Keratinocyte (primary cell): ENCODE measurements at regions not wholly inside any gene's neighbourhood (a gene's known extent, or its start where the extent isn't known, plus 50 kb on each side); places are given as distances from the start of the nearest gene placed in this dataset.

Experiments
- DNase-seq: peaks from one replicate; pipeline ENCODE4 v3.0.0-alpha.2; 2011; ENCODE audit warnings: low read depth, missing footprints, low spot score
- FAIRE-seq: peaks from 2 replicates; lab custom pipeline; 2011; peaks lifted over from hg19 to GRCh38; lab: Jason Lieb, UNC
- H2AFZ ChIP-seq: 2 replicates; pipeline ENCODE4 v1.6.0; 2012; ENCODE audit warnings: low read length, control low read depth, inconsistent platforms; ENCODE audit not compliant: control insufficient read depth
- H3K27ac ChIP-seq: 2 replicates; pipeline ENCODE4 v1.5.1; 2011; ENCODE audit warnings: low read length; ENCODE audit not compliant: control insufficient read depth, insufficient read depth
- H3K27me3 ChIP-seq: 3 replicates; pipeline ENCODE4 v1.6.0; 2011; ENCODE audit warnings: low read length; ENCODE audit not compliant: control insufficient read depth, insufficient read depth; ENCODE audit errors: extremely low read depth
- H3K36me3 ChIP-seq, 2 experiments: 2 replicates in 1 of 2; 3 replicates in 1 of 2; pipeline ENCODE4 v1.5.1; 2011; ENCODE audit warnings: low read length in 2 of 2, mild to moderate bottlenecking in 1 of 2; ENCODE audit not compliant: control insufficient read depth in 2 of 2, insufficient read depth in 2 of 2; ENCODE audit errors: extremely low read depth in 1 of 2
- H3K4me1 ChIP-seq: 3 replicates; pipeline ENCODE4 v1.5.1; 2011; ENCODE audit warnings: low read length; ENCODE audit not compliant: control insufficient read depth, insufficient read depth; ENCODE audit errors: extremely low read depth
- H3K4me2 ChIP-seq: 3 replicates; pipeline ENCODE4 v1.6.0; 2011; ENCODE audit warnings: low read depth, low read length; ENCODE audit not compliant: control insufficient read depth, insufficient read depth; ENCODE audit errors: extremely low read depth
- H3K4me3 ChIP-seq, 3 experiments: fragments of 200-600 bp in 1 of 3; sonication (generic) in 1 of 3; 2 replicates in 2 of 3; 3 replicates in 1 of 3; pipeline ENCODE4 v1.5.1; 2011 to 2016; ENCODE audit warnings: low read length in 3 of 3, mild to moderate bottlenecking in 3 of 3, control low read depth in 2 of 3, inconsistent platforms in 1 of 3, low read depth in 1 of 3, mixed read lengths in 1 of 3, mixed run types in 1 of 3, moderate library complexity in 1 of 3; ENCODE audit not compliant: control insufficient read depth in 2 of 3, insufficient read depth in 2 of 3; ENCODE audit errors: extremely low read depth in 1 of 3
- H3K79me2 ChIP-seq: 2 replicates; pipeline ENCODE4 v1.6.0; 2012; ENCODE audit warnings: low read length; ENCODE audit not compliant: control insufficient read depth, insufficient read depth
- H3K9ac ChIP-seq: 3 replicates; pipeline ENCODE4 v1.6.0; 2011; ENCODE audit warnings: low read length; ENCODE audit not compliant: control insufficient read depth, insufficient read depth; ENCODE audit errors: extremely low read depth
- H3K9me1 ChIP-seq: 3 replicates; pipeline ENCODE4 v1.6.0; 2011; ENCODE audit warnings: low read length; ENCODE audit not compliant: control insufficient read depth, insufficient read depth; ENCODE audit errors: extremely low read depth
- H3K9me3 ChIP-seq: 2 replicates; pipeline ENCODE4 v1.5.1; 2012; ENCODE audit warnings: low read depth, low read length; ENCODE audit not compliant: control insufficient read depth
- H4K20me1 ChIP-seq: 3 replicates; pipeline ENCODE4 v1.6.0; 2011; ENCODE audit warnings: low read length; ENCODE audit not compliant: control insufficient read depth, insufficient read depth; ENCODE audit errors: extremely low read depth
- EZH2 ChIP-seq: IDR thresholded peaks from one replicate; pipeline ENCODE4 v1.6.1; 2012; ENCODE audit warnings: inconsistent platforms, mild to moderate bottlenecking, low read length, moderate library complexity
- dilution Hi-C: fragments of 300-500 bp; cut with MboI; formaldehyde crosslinking; loops from one replicate; pipeline ENCODE4 v1.7.0; 2020; ENCODE audit warnings: low sequenced_read_pairs; ENCODE audit not compliant: extremely low pct_ligation_motif_present
- TF ChIP-seq, protein P1 (sequence below), 3 experiments: IDR thresholded peaks in 1 of 3; conservative IDR thresholded peaks in 1 of 3; optimal IDR thresholded peaks in 1 of 3; 2 replicates in 2 of 3; 3 replicates in 1 of 3; pipeline versions ENCODE3 to v1.5.1; 2011; ENCODE audit warnings: low read length in 3 of 3, mild to moderate bottlenecking in 3 of 3, moderate library complexity in 2 of 3, control low read depth in 1 of 3, inconsistent platforms in 1 of 3; ENCODE audit not compliant: insufficient read depth in 2 of 3; ENCODE audit errors: extremely low read depth in 1 of 3

DNA sequence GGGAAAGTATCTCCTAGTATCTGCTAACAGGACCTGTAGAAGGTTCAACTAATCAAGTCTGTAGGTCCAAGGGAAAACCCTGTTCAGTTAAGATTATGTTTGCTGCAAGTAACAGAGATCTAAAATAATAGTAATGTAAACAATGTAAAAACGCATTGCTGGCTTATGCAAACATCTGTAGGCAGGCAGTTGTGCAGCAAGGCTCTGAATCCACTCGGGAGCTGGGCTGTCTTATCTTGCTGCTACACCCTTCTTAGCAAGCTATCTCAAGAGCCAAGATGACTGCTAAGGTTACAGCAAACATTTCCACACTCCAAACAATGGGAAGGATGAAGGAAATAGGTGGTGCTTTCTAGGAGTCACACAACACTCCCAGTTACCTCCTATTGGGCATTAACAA lies 397.3 kb upstream of the NRSN1 start:
- H3K4me2 ChIP-seq = no peak overlapping the region
- no peak overlapping the region for H3K4me3 ChIP-seq
- no peaks in the 10 kb centered on the region for H3K27me3 ChIP-seq
- H3K79me2 ChIP-seq = no peaks in the 10 kb centered on the region
- H4K20me1 ChIP-seq = no peaks in the 10 kb centered on the region
- no peaks in the 10 kb centered on the region for H3K4me1 ChIP-seq
- H2AFZ ChIP-seq = no peak overlapping the region
- no peak for FAIRE-seq
- dilution Hi-C loops = no loop called here
- no peak for DNase-seq
- no peak overlapping the region for H3K27ac ChIP-seq
- no peaks in the 10 kb centered on the region for H3K36me3 ChIP-seq
- H3K9me1 ChIP-seq = no peaks in the 10 kb centered on the region
- TF ChIP-seq, protein P1, sequence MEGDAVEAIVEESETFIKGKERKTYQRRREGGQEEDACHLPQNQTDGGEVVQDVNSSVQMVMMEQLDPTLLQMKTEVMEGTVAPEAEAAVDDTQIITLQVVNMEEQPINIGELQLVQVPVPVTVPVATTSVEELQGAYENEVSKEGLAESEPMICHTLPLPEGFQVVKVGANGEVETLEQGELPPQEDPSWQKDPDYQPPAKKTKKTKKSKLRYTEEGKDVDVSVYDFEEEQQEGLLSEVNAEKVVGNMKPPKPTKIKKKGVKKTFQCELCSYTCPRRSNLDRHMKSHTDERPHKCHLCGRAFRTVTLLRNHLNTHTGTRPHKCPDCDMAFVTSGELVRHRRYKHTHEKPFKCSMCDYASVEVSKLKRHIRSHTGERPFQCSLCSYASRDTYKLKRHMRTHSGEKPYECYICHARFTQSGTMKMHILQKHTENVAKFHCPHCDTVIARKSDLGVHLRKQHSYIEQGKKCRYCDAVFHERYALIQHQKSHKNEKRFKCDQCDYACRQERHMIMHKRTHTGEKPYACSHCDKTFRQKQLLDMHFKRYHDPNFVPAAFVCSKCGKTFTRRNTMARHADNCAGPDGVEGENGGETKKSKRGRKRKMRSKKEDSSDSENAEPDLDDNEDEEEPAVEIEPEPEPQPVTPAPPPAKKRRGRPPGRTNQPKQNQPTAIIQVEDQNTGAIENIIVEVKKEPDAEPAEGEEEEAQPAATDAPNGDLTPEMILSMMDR (optimal IDR thresholded peaks at IDR 0.05 in 1 of 3, IDR thresholded peaks at IDR 0.05 in 1 of 3, conservative IDR thresholded peaks at IDR 0.05 in 1 of 3; ENCODE audit: extremely low read depth in 1 of 3, insufficient read depth in 2 of 3, low read length in 3 of 3) = no peak
- TF ChIP-seq EZH2 = no peak
- no peaks in the 10 kb centered on the region for H3K9me3 ChIP-seq
- H3K9ac ChIP-seq = no peak overlapping the region

DNA sequence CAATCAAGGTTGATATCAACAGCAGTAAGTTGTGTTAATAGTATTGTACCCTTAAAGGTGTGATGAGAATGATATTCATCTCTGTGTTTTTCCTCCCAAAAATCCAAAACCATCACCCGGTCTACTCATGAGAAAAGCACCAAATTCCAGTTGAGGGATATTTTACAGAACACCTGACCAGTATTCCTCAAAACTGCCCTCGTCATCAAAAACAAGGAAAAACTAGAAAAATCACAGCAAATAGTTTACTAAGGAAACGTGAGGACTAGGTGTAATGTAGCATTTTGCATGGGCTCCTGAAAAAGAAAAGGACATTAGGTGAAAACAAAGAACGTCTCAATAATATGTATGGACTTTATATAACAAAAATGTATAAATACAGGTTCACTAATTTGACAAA lies 394.4 kb upstream of the NRSN1 start:
- no peak for TF ChIP-seq EZH2
- TF ChIP-seq, protein P1 (optimal IDR thresholded peaks at IDR 0.05 in 1 of 3, IDR thresholded peaks at IDR 0.05 in 1 of 3, conservative IDR thresholded peaks at IDR 0.05 in 1 of 3; ENCODE audit: extremely low read depth in 1 of 3, insufficient read depth in 2 of 3, low read length in 3 of 3) = no peak
- H3K36me3 ChIP-seq = no peaks in the 10 kb centered on the region
- H2AFZ ChIP-seq = no peak overlapping the region
- no peaks in the 10 kb centered on the region for H3K27me3 ChIP-seq
- no peak overlapping the region for H3K4me2 ChIP-seq
- no peaks in the 10 kb centered on the region for H3K79me2 ChIP-seq
- no peaks in the 10 kb centered on the region for H3K4me1 ChIP-seq
- no peak overlapping the region for H3K27ac ChIP-seq
- H3K4me3 ChIP-seq = no peak overlapping the region
- DNase-seq (no peak), FAIRE-seq (no peak)
- dilution Hi-C loops = no loop called here
- H3K9me3 ChIP-seq = no peaks in the 10 kb centered on the region
- H3K9ac ChIP-seq = no peak overlapping the region
- no peaks in the 10 kb centered on the region for H4K20me1 ChIP-seq
- H3K9me1 ChIP-seq = no peaks in the 10 kb centered on the region
